22Rv1 (cell line): ENCODE measurements at regions not wholly inside any gene's neighbourhood (a gene's known extent, or its start where the extent isn't known, plus 50 kb on each side); places are given as distances from the start of the nearest gene placed in this dataset.

Experiments used
- H3K27ac ChIP-seq: fragments of 450-650 bp; 2 replicates; pipeline ENCODE4 v1.5.1; 2017
- ZFX ChIP-seq: fragments of 450-650 bp; IDR thresholded peaks from 2 replicates; pipeline ENCODE4 v1.6.1; 2017; ENCODE audit warnings: antibody characterized with exemption, borderline replicate concordance
- TF ChIP-seq, protein P1 (sequence below): fragments of 450-650 bp; IDR thresholded peaks from 2 replicates; pipeline ENCODE4 v1.5.1; 2017; ENCODE audit warnings: mild to moderate bottlenecking

DNA sequence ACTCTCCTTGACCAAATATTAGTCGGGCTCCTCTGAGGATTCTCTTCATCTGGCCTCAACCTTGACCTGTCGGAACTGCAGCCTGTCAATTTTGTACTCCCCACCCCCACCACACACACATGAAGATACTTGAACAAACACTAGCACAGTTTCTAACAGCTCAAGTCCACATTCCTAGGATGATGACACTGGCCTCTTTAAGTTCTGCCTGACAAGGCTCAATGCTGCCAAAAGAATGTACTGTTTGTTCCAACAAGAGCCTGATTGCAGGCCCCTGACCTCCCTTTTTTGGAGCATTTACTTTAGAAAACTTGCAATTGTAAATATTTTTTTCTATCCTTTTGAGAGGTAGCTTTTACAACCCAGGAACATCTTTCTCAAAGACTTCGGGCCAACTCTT is 169.2 kb upstream of the IRS2 start:
- TF ChIP-seq, protein P1, sequence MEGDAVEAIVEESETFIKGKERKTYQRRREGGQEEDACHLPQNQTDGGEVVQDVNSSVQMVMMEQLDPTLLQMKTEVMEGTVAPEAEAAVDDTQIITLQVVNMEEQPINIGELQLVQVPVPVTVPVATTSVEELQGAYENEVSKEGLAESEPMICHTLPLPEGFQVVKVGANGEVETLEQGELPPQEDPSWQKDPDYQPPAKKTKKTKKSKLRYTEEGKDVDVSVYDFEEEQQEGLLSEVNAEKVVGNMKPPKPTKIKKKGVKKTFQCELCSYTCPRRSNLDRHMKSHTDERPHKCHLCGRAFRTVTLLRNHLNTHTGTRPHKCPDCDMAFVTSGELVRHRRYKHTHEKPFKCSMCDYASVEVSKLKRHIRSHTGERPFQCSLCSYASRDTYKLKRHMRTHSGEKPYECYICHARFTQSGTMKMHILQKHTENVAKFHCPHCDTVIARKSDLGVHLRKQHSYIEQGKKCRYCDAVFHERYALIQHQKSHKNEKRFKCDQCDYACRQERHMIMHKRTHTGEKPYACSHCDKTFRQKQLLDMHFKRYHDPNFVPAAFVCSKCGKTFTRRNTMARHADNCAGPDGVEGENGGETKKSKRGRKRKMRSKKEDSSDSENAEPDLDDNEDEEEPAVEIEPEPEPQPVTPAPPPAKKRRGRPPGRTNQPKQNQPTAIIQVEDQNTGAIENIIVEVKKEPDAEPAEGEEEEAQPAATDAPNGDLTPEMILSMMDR = no peak
- no peak for TF ChIP-seq ZFX

DNA sequence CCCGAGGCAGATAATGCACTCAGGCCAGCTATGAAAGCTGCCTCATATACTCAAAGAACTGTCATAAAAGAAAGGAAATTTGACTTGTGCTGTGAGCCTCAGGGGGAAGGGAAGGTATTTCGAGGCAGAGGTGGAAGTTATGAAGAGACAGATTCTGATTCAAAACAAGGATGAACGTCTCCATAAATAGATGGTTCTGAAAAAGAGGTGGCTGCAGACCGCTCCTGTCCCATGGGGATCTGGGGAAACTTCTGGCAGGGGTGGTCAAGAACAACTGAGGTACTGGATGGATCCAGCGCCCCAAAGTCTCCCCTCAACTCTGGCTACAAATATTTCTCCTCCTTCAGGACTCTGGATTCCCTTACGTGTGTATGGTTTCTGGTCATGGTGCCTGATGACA is 168.1 kb upstream of the IRS2 start:
- H3K27ac ChIP-seq = no peak overlapping the region
- TF ChIP-seq, protein P1 = no peak
- no peak for TF ChIP-seq ZFX

More for the DNA sequence above, 169.2 kb upstream of the IRS2 start:
- H3K27ac ChIP-seq = no peak overlapping the region

DNA sequence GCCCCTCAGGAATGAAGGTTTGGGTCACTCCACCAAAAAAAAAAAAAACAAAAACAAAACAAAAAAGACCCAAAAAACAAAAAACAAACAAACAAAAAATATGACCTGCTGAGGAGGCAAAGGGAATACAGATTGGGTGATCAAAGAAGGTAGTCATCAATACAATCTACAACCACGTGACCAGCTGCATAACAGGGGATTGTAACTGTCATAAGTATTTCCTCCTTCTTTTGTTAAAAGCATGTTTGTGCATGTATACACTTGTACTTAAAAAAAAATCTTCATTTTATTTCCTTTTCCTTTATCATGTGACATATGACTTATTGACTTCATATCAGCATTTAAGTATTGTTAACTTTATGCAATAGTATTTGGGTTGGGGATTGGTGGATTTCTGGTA is 165.1 kb upstream of the IRS2 start:
- H3K27ac ChIP-seq = no peak overlapping the region
- no peak for TF ChIP-seq ZFX
- TF ChIP-seq, protein P1 = no peak

DNA sequence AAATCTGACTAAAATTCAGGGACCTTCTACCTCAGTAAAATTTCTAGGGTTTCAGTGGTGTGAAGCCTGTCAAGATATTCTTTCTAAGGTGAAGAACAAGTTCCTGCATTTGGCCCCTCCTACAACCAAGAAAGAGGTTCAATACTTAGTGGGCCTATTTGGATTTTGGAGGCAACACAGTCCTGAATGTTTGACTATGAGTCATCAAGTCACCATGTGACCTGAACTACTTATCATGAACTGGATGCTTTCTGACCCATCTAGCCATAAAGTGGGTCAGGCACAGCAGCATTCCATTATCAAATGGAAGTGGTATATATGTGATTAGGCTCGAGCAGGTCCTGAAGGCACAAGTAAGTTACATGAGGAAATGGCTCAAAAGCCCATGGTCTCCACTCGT is 163.0 kb upstream of the IRS2 start:
- H3K27ac ChIP-seq = no peak overlapping the region
- TF ChIP-seq, protein P1 = no peak
- TF ChIP-seq ZFX = no peak

DNA sequence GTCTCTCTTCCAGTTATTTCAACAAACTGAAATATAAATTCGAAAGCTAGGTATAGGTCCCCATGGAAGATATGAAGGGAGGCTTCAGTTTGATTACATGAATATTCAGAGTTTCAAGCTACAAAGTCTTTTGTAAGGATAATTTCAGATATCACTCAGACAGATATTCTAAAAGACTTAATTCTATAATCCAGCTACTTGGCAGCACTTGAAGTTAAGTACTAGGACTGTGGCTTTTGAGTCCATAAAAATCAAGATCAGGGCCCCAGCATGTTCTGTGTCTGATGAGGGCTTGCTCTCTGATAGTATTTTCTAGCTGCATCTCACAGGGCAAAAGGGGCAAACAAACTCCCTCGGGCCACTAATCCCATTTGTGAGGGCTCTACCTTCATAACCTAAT is 160.6 kb upstream of the IRS2 start:
- H3K27ac ChIP-seq = peak overlapping the region; percentile 20; the same call in 1 of the 2 replicates
- TF ChIP-seq ZFX = no peak
- TF ChIP-seq, protein P1 = no peak

DNA sequence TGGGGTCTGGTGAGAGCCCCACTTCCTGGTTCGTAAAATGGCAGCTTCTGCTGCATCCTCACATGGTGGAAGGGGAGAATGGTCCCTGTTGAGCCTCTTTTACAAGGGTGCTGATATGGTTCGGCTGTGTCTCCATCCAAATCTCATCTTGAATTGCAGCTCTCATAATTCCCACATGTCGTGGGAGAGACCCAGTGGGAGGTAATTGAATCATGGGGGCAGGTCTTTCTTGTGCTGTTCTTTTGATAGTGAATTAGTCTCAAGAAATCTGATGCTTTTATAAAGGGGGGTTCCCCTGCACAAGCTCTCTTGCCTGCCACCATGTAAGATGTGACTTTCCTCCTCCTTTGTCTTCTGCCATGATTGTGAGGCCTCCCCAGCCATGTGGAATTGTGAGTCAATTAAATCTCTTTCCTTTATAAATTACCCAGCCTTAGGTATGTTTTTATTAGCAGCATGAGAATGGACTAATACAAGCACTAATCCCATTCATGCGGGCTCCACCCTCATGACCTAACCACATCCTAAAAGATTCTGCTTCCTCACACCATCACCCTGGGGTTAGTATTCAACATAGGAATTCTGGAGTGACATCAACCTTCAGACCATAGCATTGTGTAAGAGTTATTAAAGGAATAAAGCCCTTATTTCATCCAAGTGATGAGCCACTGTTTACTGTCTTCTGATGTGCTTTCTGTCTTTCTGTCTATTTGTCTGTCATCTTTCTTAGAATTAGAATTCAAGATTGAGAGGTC is 159.0 kb upstream of the IRS2 start:
- no peak for TF ChIP-seq ZFX
- TF ChIP-seq, protein P1 = no peak
- H3K27ac ChIP-seq = no peak overlapping the region

DNA sequence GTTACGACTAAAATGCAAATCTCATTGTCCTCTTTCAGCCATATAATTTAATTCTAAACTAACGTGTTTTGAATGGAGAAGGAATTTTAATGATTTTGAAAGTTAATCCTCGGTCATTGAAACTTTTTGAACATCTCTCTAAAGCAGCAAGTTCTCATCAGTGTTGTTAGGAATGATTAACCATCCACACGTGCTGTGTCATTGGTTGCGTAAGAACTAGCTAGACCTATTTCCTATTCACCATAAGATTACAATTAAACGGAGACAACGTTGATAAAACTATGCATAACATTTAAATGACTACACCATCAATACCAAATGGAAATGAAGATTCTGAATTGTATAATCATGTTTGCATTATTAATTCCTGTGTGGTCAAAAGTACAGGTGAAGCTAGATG is 155.6 kb upstream of the IRS2 start:
- no peak overlapping the region for H3K27ac ChIP-seq
- TF ChIP-seq, protein P1 = no peak
- TF ChIP-seq ZFX = no peak
